GM21528 (cell line): ENCODE measurements at regions not wholly inside any gene's neighbourhood (a gene's known extent, or its start where the extent isn't known, plus 50 kb on each side); places are given as distances from the start of the nearest gene placed in this dataset.

ENCODE experiments used
- ATAC-seq: cut with Tn5 transposase; IDR thresholded peaks from one replicate; pipeline ENCODE4 v1.9.1; 2021; ENCODE audit warnings: mild to moderate bottlenecking, moderate library complexity; ENCODE audit not compliant: unreplicated experiment, low FRiP score

DNA sequence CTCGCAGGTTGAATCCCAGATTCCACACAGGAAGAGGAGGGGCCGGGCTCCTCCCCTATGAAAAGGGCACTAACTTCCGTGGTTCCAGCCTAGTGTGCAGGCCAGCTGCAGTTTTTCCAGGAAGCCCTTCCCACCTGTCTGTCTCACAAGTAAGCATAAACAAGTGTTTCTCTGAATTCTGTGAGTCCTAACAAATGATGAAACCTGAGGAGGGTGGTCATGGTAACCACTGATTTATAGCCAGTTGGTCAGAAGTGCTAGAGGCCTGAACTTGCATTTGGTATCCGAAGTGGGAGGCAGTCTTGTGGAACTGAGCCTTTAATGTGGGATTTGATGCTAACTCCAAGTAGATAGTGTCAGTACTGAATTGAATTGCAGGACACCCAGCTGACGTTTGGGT is 54.7 kb upstream of the STEAP4 start:
- ATAC-seq, result no peak

DNA sequence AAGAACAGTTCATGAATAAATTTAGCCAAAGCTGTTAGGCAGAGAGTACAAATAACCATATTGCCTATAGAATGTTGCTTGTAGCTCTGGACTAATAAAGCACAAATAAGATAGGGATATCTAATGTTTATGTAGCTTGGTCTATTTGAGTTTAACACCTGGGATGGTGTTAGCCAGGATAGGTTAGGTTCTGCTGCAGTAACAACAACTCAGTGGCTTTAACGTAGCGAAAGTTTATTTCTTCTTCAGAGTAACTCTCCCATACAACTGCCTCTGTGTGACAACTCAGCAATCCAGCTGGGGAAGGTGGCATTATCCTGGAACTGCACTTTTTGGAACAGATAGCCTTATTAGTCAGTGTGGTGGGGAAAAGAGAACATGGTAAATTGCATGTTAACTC is 52.2 kb upstream of the STEAP4 start:
- ATAC-seq, result no peak

DNA sequence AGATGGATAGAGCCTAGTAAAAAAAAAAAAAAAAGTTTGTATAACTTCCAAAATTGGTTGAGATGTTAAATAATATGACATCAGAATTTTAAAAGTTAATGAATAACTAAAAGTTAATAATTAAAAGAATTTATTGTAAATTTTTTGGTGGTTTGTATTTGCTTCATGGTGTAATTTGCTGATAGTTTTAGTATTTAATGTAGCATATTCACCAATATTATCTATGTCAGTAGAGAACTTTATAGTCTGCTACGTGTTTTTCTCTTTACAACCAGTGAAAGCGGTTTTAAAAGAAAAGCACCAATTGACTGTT is 51.8 kb upstream of the STEAP4 start:
- no peak for ATAC-seq

DNA sequence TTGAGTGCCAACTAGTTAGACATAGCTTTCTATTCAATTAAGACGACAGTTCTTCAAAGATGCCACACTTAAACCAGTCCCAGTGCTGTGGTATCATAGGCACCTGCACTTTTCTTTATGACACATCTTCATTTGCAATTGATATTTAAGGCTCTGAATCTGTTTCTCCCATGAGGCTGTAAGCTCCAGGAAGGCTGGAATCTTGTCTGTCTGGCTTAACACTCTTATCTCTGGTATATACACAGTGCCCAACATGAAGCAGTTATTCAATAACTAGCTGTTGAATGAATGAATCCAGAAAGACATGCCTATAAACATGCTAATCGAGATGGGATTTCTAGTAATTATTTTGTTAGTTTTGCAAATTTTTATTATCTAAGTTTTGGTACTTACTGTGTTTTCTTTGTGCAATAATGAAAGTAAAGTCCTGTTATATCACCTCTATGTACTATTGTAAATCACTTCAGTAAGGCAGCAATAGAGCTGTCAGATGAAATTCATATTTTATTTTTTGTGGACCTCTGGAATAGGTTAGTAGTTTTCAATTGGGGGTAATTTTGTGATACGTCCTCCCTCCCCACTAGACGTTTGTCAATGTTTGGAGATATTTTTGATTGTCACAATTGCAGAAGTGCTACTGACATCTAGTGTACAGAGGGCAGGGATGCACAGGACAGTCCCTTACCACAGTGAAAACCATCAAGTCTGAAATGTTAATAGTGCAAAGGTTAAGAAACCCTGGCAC is 51.3 kb upstream of the STEAP4 start:
- peak; percentile 77 for ATAC-seq

DNA sequence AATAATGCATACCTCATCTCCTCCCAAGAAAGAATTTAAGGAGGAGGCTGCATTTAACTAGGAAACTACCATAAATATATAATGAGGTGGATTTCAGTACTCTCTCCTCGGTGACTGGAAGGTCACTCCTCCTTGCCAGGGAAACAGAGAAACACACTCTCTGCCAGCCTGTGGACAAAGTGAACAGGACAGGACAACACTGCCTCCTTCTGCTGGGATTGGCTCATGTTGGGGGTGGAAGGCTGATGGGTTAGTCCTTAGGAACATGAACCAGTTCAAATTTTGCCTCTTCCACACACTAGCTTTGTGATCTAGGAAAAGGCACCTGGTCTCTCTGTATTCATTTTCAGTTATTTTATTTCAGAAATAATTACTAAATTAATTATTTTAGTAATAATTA is 50.6 kb upstream of the STEAP4 start:
- no peak for ATAC-seq
